NCI-H1417 (cell line): ENCODE measurements at regions not wholly inside any gene's neighbourhood (a gene's known extent, or its start where the extent isn't known, plus 50 kb on each side); places are given as distances from the start of the nearest gene placed in this dataset.
"Not testable (repeated sequence)": the region's sequence is repeated elsewhere in the genome, so short reads cannot be mapped to it uniquely, and the experiment has no call there.

ENCODE experiments used
- DNase-seq, 3 experiments: peaks; one replicate each; lab custom pipeline; 2025; lab: John Stamatoyannopoulos, UW

GRCh38 chr16:13453938-13454553, 465.9 kb upstream of the ERCC4 start:
- peak; percentile 10 to 45 (median 31) for DNase-seq

- DNase-seq: no peak
Measured at GRCh38 chr16:13463619-13464018, 456.3 kb upstream of the ERCC4 start.

- no peak for DNase-seq
Measured at GRCh38 chr16:13471036-13471435, 448.9 kb upstream of the ERCC4 start.

GRCh38 chr16:13478991-13479390, 441.0 kb upstream of the ERCC4 start:
- DNase-seq: no peak

GRCh38 chr16:13479549-13479948, 440.4 kb upstream of the ERCC4 start:
- no peak for DNase-seq

GRCh38 chr16:13480801-13481200, 439.2 kb upstream of the ERCC4 start:
- DNase-seq: no peak

GRCh38 chr16:13483121-13483520, 436.8 kb upstream of the ERCC4 start:
- DNase-seq: no peak

GRCh38 chr16:13489416-13489815, 430.5 kb upstream of the ERCC4 start:
- DNase-seq: not testable (repeated sequence)

- no peak for DNase-seq
Measured at GRCh38 chr16:13492046-13492445, 427.9 kb upstream of the ERCC4 start.

GRCh38 chr16:13503960-13504635, 415.9 kb upstream of the ERCC4 start:
- no peak for DNase-seq

- DNase-seq: no peak
Measured at GRCh38 chr16:13507530-13507929, 412.4 kb upstream of the ERCC4 start.

GRCh38 chr16:13510425-13511151, 409.4 kb upstream of the ERCC4 start:
- no peak for DNase-seq

GRCh38 chr16:13517841-13518240, 402.1 kb upstream of the ERCC4 start:
- DNase-seq: no peak

GRCh38 chr16:13519871-13520270, 400.1 kb upstream of the ERCC4 start:
- DNase-seq: no peak

- no peak for DNase-seq
Measured at GRCh38 chr16:13521356-13521755, 398.6 kb upstream of the ERCC4 start.

GRCh38 chr16:13527332-13527731, 392.6 kb upstream of the ERCC4 start:
- no peak for DNase-seq

GRCh38 chr16:13528691-13529090, 391.3 kb upstream of the ERCC4 start:
- DNase-seq: no peak

GRCh38 chr16:13529193-13529982, 390.6 kb upstream of the ERCC4 start:
- no peak for DNase-seq

- no peak for DNase-seq
Measured at GRCh38 chr16:13540771-13541170, 379.2 kb upstream of the ERCC4 start.

- no peak for DNase-seq
Measured at GRCh38 chr16:13542284-13542683, 377.7 kb upstream of the ERCC4 start.

- no peak for DNase-seq
Measured at GRCh38 chr16:13543850-13544249, 376.1 kb upstream of the ERCC4 start.

- no peak for DNase-seq
Measured at GRCh38 chr16:13545271-13545670, 374.7 kb upstream of the ERCC4 start.
